ENCODE measurements at regions not wholly inside any gene's neighbourhood (a gene's known extent, or its start where the extent isn't known, plus 50 kb on each side); places are given as distances from the start of the nearest gene placed in this dataset.

DNA sequence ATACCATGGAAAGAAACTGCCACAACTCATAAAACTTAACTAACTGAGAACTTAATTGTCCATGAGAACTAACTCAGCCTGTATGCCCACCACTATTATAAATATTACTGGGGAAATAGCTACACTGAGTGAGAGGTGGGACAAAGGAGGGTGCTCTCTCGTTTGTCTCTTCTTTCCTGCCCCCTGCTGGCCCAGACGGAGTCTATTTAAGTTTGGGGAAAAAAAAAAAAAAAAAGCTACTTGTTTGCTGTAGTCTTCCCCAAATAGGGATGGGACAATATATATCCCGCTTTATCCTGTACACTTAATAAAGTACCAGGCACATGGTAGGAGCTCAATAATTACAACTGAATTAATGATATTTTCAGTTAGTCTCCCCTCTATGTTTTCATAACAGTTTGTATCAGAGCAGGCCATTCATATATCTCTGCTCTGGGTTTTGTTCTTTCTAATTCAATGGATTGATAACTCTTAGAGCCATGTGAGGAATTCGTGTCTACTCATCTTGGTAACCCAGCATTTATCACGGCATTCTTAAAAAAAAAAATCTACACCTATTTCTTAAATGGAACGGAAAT is 647.6 kb upstream of the PKDCC start:
- peak; percentile 11 for DNase-seq (ENCODE audit: low read depth)

- DNase-seq (ENCODE audit: low read depth) = no peak
These were observed 642.4 kb upstream of the PKDCC start for GRCh38 chr2:41405441-41405840.

GRCh38 chr2:41409328-41409727 is 638.5 kb upstream of the PKDCC start:
- DNase-seq (ENCODE audit: low read depth) = no peak

DNA sequence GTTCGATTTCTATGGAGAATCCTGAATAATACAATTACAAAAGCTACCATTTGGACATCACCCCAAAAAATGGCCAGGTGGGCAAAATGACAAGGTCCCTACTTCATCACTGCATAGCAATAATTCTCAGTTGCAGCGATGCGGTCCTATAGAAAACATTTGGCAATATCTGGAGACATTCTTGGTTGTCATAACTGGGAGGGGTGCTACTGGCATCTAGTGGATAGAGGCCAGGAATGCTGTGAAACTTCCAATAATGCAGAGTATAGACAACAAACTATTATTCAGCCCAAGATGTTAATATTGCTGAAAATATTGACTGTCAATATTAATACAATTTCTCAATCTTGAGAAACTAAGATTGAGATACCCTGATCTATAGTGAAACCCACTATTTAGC is 637.8 kb upstream of the PKDCC start:
- DNase-seq (ENCODE audit: low read depth) = no peak

DNA sequence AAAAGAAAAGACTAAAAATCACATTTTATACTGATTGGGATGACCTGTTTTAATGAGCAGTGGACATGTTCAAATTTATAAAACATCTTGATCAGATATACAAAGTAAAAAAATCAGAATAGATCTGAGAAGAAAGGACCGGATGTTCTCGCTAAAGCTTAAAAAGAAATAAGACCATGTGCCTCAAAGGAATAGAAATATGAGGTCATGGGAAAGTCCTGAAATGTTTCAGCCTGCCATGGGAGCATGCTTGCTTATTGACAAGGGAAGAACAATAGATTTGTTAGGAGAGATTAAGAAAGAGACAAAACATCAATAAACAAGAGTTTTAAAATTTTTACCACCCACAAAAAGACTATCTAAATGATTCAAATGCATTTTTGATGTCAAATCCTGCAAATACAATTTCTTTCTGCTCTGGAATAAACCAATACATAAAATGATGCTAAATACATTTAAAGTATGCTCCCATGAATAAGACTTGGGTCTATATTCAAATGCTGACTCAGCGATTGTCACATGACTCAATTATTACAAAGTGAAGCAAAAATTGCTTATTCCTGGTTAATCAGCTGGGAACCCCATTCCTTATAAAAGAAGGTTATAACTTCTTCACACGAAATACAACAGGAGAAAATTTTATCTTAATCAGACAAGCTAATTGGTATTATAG is 633.9 kb upstream of the PKDCC start:
- DNase-seq (ENCODE audit: low read depth) = no peak

GRCh38 chr2:41414486-41415230 is 633.2 kb upstream of the PKDCC start:
- DNase-seq (ENCODE audit: low read depth) = peak; percentile 21

GRCh38 chr2:41417511-41417910 is 630.3 kb upstream of the PKDCC start:
- DNase-seq (ENCODE audit: low read depth) = no peak

- no peak for DNase-seq (ENCODE audit: low read depth)
These were observed 627.6 kb upstream of the PKDCC start for GRCh38 chr2:41420219-41420618.

DNA sequence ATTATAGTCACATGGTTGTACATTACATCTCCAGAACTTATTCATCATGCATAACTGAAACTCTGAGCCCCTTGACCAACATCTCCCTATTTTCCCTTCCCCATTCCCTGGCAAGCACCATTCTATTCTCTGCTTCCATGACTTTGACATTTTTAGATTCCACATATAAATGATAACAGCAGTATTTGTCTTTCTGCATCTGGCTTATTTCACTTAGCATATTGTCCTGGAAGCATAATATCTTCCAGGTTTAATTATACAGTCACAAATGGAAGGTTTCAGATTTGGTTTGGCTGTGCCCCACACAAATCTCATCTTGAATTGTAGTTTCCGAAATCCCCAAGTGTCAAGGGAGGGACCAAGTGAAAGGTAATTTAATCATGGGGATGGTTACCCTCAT is 626.9 kb upstream of the PKDCC start:
- DNase-seq (ENCODE audit: low read depth) = no peak

DNA sequence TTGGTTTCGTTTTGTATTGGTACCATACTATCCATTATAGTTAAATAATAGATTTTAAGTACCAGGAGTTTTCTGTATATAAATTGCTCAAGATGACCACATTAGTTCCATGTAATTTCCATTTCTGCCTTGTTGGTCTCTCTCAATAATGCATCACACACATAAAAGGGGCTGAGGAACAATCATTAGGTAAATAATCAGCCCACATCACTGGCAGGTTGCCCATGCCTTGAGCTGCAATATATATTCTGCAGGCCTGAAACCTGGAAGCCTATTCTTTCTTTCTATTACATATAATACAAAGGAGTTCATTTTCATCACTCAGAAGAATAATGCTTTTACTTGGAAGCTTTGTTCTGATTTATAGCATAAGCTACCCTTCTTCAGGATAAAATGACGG is 616.1 kb upstream of the PKDCC start:
- no peak for DNase-seq (ENCODE audit: low read depth)

GRCh38 chr2:41432459-41432858 is 615.4 kb upstream of the PKDCC start:
- no peak for DNase-seq (ENCODE audit: low read depth)

GRCh38 chr2:41434991-41435390 is 612.8 kb upstream of the PKDCC start:
- no peak for DNase-seq (ENCODE audit: low read depth)

GRCh38 chr2:41441958-41442357 is 605.9 kb upstream of the PKDCC start:
- DNase-seq (ENCODE audit: low read depth) = no peak

GRCh38 chr2:41445865-41446264 is 602.0 kb upstream of the PKDCC start:
- DNase-seq (ENCODE audit: low read depth) = no peak

DNA sequence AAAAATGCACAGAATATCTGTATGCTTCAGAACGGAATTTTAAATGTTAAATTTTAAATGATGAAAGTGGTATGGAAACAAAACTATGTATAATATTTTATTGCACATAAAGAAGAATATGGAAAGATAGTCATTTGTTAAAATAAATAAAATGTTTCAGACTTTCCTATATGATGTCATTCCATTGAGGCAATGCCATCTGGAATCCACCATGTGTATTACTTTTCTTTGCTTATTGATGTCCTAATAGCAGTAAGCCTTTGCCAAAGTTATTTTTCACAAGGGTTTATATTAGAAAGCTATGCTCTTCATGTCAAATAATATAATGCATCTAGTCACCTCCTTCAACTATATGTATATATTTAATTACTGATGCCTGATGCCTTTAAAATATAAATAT is 601.6 kb upstream of the PKDCC start:
- DNase-seq (ENCODE audit: low read depth) = no peak

DNA sequence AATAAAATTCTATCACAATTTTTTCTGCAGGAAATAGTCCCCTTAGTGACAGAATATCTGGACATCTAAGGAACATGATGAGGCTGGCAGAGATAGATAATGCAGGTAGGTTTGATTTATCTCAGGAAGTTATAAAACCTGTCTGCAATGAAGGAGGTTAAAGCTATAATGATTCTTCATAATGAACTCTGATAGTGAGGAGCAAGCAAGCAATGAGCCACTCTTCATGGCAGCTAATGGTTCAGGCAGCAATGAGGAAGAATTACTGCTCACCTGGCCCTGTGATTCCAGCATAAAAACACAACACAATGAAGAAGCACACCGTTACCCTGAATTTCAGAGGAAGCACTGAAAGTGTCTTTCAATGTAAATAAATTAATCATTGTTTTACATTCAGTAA is 599.6 kb upstream of the PKDCC start:
- DNase-seq (ENCODE audit: low read depth) = no peak

GRCh38 chr2:41457026-41457425 is 590.8 kb upstream of the PKDCC start:
- DNase-seq (ENCODE audit: low read depth) = no peak

GRCh38 chr2:41460661-41461060 is 587.2 kb upstream of the PKDCC start:
- DNase-seq (ENCODE audit: low read depth) = no peak

- DNase-seq (ENCODE audit: low read depth) = no peak
These were observed 583.4 kb upstream of the PKDCC start for GRCh38 chr2:41464395-41464794.

GRCh38 chr2:41475959-41476358 is 571.9 kb upstream of the PKDCC start:
- no peak for DNase-seq (ENCODE audit: low read depth)

DNA sequence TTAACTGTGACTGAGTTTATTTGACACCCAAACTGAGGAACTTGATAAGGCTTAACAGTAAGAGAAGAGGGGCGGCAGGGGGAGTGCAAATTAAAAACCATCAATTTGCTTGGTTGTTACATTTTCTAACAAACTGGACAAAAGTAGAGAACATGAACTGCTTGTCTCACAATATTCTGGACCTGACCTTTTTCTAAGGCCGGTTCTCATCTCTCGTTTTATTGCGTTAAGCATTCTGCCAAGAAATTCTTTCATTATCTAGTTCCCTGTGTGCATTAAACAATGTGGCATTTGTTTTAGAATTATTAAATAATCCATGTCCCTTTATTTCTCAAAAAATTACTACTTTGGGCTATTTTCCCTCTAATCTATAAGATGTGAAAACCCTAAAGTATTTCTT is 565.2 kb upstream of the PKDCC start:
- DNase-seq (ENCODE audit: low read depth) = no peak

GRCh38 chr2:41483226-41483625 is 564.6 kb upstream of the PKDCC start:
- DNase-seq (ENCODE audit: low read depth) = no peak

DNA sequence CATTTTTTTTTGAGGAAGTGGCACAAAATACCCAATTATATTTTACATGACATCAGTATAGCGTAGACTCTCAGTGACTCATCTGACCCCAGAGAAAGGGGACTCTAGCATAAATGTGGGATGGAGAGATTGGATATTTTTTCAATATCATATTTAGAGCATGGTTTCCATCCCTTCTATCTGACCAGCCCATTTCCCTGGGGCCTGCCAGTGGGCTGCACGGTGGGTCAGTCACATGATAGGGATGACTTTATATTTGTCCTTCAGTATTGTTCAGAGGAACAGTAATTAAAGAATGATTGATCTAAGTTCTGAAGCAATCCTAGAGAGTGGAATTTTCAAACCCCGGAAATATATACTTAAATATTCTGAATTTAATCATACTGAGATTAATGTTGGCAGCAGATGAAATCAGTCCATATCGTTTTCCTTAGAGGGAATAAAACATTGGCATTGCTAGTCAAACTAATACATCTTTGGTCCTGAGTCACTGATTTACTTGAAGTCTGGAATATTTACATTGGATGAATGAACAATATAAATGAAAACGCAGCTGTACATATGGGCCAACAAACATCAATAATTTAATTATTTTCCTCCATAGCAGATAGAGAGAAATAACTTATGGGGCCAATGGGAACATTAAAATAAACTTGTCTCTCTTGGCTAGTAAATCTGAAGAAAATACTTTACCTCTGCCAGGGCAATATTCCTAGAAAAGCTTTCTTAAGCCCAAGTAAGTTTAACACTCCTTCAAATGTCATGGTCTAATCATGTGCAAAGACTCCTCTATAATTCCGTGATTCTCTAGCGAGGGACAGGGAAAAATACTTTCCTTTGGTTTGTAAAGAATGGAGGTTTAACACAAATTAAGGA is 563.6 kb upstream of the PKDCC start:
- no peak for DNase-seq (ENCODE audit: low read depth)

All from amniotic epithelial cell (primary cell).